GM21367 (cell line): ENCODE measurements at regions not wholly inside any gene's neighbourhood (a gene's known extent, or its start where the extent isn't known, plus 50 kb on each side); places are given as distances from the start of the nearest gene placed in this dataset.
"Not testable (repeated sequence)": the region's sequence is repeated elsewhere in the genome, so short reads cannot be mapped to it uniquely, and the experiment has no call there.

Source experiments
- ATAC-seq: cut with Tn5 transposase; IDR thresholded peaks from one replicate; pipeline ENCODE4 v1.9.1; 2021; ENCODE audit not compliant: unreplicated experiment

DNA sequence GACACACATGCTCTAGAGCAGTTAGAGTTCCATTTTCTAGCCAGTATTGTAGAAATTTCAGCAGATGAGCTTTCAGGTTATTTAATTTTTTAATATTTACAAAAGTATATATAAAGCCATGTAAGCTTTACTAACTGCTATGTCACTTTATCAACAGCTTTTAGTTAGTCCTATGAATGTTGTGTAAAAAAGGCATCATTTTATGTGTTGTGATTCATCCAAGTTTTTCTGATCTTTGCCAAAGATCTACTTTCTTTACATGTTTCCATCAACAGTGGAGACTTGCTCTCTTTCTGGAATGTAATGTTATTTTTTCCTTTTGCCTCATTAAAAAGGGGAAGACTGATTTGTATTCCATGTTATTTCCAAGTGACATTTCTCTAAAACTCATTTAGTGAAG, 125.2 kb upstream of the TFPI start:
- no peak for ATAC-seq

DNA sequence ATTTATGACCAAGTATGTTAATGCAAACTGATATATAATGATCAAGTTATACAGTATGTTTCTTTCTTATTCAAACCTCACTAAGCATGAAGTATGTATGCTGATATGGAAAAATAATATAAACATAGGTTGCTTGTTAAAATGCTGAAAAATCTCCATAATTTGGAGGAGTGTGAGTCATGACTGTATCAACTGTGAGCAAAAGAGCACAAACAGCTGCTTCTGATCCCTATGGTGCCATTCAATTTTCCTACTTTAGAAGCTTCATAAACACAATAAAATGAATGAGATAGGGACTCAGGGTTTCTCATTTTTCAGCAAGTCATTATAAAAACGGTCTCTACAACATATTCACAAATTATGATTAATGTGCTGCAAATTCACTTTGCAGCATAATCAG, 129.9 kb upstream of the TFPI start:
- ATAC-seq: no peak

DNA sequence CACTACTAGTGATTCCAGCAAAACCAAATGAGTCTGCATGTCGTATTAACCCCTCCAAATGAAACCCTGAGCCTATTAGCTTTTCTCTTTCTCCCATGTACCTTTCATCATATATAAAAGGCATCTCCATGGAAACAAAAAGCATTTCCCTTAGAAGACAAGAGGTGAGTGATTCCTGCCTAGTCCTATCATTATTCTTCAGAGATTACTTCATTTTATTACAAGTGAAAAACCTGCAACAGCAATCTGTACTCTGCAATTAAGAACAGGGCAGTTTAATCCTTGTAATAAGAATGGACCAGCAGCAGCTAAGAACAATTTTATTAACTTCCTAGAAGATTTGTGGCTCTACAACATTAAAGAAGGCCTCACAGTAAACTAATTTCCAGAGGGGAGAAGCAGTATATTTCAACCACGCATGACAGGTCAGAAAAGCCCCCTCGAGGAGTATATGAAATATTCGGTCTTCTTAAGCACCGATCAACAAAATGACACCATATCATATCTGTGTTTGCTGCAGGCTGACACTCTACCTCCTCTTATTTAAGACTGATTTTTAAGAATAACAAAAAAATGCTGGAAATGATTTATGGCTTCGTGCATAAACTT, 132.3 kb upstream of the TFPI start:
- no peak for ATAC-seq

DNA sequence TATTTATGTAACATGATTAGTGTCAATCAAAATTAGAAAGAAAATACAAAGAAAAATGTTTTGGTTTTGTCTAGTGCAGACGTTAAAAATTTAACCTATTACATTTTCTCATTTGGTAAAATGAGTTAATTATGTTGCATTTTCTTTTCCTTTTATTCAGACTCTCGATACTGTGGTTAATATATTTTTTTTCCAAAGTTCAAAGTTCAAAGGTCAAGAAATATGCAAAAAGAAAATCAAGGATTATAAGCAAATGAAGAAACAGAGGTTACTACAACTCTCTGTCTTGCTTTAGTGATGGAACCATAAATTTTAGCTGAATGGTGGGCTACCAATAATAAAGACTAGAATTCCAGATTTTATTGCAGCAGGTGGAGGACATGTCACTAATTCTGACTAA, 133.3 kb upstream of the TFPI start:
- no peak for ATAC-seq

DNA sequence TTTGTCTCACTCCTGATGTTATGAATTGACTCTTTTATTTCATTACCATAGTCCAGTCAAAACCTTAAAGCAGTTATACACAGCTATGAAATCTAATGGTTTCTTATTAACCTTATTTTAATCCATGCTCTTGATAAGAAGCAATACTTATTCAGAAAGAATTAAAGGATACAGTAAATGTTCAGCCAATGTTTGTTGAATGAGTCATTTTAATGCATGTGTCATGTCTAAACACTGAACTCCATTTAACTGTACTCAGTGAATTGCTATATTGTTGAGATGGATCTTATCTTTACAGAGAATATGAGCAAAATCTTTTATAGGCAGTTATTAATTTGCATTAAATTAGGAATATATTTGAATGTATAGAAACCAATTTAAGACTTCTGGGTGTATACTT, 135.1 kb upstream of the TFPI start:
- ATAC-seq: no peak

DNA sequence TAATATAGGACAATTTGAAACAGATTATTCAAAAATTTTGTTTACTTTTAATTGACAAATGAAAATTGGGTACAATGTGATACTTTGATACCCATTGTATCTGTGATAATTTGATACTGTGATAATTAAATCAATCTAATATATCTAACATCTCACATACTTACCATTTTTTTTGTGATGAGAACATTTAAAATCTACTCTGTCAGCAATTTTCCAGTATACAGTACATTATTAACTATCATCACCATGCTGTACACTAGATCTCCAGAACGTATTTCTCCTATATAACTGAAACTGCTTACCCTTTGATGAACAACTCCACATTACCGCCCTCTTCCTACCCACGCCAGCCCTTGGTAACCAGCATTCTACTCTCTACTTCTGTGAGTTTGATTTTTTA, 139.7 kb upstream of the TFPI start:
- ATAC-seq: no peak

DNA sequence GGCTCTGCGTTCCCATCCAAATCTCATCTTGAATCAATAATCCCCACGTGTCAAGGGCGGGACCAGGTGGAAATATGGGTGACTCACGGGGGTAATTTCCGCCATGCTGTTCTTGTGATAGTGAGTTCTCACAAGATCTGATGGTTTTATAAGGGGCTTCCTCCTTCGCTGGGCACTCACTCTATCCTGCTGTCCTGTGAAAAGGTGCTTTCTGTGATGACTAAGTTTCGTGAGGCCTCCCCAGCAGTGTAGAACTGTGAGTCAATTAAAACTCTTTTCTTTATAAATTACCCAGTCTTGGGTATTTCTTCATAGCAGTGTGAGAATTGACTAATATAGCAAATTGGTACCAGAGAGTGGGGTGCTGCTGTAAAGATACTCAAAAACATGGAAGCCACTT, 142.4 kb upstream of the TFPI start:
- ATAC-seq: not testable (repeated sequence)

DNA sequence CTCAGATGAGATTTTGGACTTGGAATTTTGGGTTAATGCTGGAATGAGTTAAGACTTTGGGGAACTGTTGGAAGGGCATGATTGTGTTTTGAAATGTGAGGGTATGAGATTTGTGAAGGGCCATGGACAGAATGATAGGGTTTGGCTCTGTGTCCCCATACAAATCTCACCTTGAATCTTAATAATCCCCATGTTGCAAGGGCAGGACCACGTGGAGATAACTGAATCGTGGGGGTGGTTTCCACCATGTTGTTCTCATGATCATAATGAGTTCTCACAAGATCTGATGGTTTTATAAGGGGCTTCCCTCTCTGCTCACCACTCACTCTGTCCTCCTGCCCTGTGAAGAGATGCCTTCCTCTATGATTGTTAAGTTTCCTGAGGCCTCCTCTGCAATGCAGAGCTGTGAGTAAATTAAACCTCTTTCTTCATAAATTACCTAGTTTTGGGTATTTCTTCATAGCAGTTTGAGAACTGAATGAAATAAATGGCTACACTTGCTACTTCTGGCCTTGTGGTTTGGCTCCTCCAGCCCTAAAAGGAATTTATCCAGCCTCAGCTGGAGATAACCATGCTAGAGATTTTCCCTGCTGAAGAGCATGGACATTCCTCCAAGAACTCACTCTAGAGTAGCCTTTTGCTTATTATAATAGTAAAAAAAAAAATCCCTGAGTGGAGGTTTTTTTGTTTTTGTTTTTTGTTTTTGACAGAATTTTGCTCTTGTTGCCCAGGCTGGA, 144.3 kb upstream of the TFPI start:
- no peak for ATAC-seq

DNA sequence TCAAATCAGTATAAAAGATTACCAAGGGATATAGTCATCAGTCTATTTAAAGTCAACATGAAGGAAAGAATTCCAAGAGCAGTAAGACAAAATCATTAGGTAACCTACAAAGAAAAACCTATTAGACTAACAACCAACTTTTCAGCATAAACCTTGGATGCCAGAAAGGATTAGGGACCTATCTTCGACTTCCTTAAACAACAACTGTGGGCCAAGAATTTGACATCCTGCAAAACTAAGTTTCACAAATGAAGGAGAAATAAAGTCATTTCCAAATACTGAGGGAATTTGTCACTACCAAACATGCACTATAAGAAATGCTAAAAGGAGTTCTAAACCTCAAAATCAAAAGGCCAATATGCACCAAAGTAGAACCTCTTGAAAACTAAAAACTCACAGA, 147.9 kb upstream of the TFPI start:
- ATAC-seq: no peak

DNA sequence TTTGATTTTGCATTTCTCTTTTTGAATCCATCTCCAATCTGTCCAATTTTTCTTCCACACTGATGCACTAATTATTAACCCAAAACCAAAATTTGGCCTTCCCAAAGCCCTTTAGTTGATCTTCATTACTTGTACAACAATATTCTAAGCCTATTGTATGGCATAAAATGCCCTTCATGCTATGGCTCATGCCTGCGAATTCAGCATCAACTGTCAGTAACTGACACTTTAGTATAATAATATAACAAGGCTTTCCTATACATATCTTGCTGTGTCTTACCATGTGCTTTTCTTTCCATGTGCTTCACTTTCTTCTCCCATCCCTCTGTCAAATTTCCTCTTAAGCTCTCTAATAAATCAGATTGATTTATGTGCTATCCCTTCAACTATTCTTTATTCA, 154.0 kb upstream of the TFPI start:
- no peak for ATAC-seq

DNA sequence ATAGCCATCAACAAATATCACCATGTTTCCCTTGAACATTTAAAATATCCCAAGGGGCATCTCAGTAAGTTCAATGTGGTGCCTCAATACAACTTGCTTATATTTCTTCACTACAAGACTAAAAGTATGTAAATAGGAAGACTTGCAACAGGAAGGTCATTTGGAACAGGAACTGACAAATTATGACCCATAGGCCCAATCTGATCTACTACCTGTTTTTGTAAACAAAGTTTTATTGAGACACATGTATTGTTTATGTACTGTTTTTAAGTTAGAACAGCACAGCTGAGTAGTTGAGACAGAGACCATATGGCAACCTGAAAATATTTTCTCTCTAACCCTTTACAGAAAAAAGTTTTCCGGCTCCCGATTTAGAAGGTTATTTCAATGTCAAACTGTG, 154.8 kb upstream of the TFPI start:
- ATAC-seq: no peak

DNA sequence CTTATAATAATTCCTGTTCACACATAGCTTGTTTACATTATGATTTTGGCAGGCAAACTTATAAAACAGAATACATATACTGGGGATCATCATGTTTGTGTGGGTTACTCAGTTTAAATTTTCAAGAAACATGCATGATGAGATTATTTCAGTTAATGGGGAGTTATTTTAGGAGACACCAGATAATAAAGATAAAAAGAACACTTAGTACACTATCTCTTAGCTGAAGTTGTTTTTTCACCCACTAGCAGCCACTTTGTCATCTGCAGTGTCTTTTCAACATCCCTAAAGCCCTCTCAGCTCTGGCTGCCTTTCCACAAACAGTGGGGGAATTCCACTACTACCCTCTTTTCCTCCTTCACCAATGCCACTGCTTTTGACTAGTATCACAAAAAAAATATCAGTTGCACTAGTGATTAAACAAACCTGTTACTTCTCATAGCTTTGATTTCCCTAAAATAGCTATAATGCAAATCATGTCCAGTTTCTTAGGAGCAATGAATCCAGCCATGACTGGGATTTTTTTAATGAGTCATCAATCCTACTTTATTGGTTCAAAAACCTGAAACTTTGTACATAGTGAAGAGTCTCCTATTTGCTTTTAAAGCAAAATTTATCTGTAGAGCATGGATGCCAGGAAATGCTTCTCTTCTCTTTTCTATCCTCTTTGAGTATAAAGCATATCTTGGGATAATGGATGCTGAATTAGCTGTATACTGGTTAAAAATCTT, 156.7 kb upstream of the TFPI start:
- no peak for ATAC-seq

DNA sequence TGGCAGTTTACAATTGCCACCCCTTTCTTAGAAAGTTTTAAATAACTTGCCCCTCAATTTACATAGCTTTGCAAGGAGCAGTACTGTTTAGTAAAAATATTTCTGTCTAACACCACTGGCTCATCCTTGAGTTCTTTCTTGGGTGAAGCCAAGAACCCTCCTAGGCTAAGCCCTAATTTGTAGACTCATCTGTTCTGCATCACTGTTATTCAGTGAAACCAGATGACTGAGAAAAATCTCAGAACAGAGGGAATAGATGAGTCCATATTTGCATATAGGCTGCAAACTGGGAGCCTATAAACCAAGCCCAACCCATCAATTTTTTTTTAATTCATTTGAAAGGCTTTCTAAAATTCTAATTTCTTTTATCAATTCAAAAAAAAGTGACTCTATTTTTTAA, 161.4 kb upstream of the TFPI start:
- ATAC-seq: no peak

DNA sequence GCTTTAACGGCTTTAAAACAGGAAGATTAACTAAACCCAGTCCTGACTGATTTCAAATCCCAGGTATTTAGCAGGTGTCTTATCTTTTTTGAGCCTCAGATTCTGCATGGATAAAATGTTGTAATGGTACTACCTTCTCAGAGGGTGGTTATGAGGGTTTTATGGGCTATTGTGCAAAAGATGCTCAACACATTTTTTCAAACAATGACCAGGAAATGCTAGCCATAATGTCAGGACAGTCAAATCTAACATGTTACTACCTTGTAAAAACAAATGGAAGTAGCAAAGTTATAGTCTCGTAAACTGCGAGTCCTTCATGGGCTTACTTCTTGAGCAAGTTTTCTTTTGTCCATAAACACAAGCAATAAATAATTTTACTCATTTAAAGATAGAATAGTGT, 162.1 kb upstream of the TFPI start:
- no peak for ATAC-seq

DNA sequence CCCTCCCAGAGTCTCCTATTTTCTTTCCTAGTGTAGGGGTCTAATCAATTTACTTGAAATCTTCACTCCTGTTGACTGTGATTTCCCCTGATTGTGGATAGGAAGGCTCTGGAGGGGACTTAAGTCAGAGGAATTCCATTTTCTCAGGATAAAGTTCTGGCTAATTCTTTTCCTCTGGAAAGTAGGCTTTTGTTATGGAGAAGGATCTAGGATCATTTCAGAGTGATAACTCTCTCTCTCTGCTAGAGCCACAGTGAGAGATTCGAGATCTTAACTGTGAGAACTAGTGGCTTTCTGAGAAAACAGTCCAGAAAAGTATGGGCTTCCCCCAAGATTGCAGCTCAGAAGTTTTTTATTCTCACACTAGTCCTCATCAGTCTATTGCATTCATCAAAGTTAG, 163.9 kb upstream of the TFPI start:
- ATAC-seq: no peak

DNA sequence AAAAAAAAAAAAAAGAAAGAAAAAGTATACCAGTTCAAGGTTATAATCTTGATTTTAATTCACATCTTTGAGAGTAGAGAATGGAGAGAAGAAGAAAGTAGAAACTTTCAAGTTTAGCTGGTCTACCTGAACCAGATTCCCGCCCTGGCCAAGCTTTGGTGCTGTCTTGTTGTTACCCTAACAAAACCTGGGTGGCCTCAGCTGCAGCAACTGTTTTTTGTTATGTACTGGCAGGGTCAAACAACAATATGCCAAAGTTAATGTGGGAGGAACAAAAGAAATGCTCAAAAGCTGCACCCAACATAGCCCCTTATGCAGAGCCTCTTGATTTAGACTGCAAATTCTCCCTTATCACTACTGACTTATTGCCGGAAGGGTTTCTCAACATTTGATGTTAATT, 165.3 kb upstream of the TFPI start:
- ATAC-seq: no peak

DNA sequence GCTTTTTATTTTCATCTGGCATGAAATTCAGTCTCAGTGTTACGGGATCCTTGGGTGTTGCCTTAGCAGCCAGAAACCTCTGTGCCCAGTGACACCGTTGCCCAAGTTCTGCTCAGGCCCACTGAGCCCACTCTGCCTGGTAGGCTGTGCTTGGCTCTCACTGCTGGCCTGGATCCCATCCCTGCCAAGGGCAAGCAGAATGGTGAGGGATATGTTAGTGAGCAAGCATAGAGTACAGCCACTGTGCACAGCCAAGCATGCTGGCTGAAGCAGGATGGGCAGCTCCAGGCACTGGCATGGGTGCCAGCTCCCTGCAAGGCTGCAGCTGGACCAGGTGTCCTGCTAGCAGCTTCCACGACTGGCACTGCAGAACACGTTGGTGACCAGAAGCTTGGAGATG, 194.7 kb upstream of the TFPI start:
- ATAC-seq: no peak

DNA sequence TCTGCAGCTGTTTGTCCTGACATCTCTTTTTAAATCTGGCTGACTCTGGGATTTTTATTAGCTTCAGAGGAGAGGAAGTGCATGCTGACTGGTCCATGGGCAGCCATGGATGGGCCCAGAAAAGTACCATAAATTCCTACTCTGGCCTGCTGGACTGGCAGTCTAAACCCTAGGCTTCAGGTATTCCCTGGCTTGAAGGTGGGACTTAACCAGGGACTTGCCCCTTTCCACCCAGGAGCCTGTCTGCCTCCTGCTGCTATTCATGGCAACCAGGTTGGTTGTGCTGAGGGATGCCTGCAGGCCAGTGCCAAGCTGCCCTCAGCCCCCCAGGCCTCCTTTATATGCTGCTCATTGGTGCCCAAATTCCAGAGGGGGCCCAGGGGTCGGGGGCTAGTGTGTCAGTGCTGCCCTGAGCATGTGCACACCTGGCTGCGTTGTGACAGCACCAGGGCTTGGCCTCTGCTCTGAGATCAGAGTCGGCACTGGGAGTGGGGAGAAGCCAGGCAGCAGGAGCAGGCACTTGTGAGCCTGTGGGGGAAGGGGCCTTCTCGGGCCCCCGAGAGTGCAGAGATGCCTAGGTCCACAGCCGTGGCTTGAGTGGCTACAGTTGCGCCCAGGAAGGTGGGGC, 195.7 kb upstream of the TFPI start:
- no peak for ATAC-seq

DNA sequence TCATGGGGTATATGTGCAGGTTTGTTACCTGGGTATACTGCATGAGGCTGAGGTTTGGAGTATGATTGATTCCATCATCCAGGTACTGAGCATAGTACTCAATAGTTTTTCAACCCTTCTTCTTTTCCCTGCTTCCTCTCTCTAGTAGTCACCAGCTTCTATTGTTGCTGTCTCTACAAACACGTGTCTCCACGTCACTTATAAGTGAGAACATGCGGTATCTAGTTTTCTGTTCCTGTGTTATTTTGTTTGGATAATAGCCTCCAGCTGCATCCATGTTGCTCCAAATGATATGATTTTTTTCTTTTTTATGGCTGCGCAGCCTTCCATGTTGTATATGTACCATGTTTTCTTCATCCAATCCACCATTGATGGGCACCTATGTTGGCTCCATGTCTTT, 214.8 kb upstream of the TFPI start:
- ATAC-seq: no peak

DNA sequence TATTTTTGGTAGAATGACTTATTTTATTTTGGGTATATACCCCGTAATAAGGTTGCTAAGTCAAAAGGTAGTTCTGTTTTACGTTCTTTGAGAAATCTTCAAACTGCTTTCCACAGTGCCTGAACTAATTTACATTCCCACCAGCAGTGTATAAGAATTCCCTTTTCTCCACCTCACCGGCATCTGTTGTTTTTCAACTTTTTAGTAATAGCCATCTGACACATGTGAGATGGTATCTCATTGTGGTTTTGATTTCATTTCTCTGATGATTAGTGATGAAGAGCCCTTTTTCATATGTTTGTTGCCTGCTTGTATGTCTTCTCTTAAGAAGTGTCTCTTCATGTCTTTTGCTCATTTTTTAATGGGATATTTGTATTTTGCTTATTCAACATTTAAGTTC, 215.2 kb upstream of the TFPI start:
- no peak for ATAC-seq

DNA sequence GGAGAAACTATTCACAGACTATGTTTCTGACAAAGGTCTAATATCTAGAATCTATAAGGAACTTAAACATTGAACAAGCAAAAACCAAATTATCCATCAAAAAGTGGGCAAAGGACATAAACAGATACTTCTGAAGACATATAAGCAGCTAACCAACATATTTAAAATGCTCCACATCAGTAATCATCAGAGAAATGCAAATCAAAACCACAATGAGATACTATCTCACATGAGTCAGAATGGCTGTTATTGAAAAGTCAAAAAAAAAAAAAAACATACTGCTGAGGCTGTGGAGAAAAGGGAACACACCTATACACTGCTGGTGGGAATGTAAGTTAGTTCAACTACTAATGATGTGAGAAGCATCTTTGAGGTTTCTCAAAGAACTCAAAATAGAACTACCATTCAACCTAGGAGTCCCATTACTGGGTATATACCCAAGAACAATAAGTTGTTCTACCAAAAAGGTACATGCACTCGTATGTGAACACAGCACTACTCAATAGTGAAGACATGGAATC, 220.4 kb upstream of the TFPI start:
- no peak for ATAC-seq

DNA sequence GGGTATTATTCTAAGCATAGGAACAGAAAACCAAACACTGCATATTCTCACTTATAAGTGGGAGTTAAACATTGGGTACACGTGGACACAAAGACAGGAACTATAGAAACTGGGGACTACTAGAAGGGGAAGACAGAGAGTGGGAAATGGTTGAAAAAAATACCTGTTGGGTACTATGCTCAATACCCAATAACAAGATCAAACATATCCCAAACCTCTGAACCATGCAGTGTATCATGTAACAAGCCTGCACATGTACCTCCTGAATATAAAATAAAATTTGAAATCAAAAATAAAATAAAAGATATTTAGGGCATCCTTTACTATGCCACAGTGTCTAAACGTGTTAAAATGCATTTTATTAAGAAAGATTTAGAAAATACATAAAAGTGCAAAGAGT, 221.0 kb upstream of the TFPI start:
- ATAC-seq: no peak
